Mucosa of descending colon (tissue), 3 donors: ENCODE measurements at regions not wholly inside any gene's neighbourhood (a gene's known extent, or its start where the extent isn't known, plus 50 kb on each side); places are given as distances from the start of the nearest gene placed in this dataset.

Experiments
- ATAC-seq: fragments of 200-7000 bp; cut with Tn5 transposase; one replicate; pipeline ENCODE4 v1.9.1; 2020; ENCODE audit warnings: mild to moderate bottlenecking, moderate library complexity
- DNase-seq, 3 donors: peaks; one replicate each; pipeline ENCODE4 v3.0.0-alpha.2; 2020
- H3K36me3 ChIP-seq: fragments of 200-600 bp; one replicate; pipeline ENCODE4 v1.8.0; 2021; ENCODE audit warnings: low read depth, mild to moderate bottlenecking
- H3K4me1 ChIP-seq: fragments of 200-600 bp; one replicate; pipeline ENCODE4 v1.8.0; 2021; ENCODE audit warnings: low read depth, mild to moderate bottlenecking
- H3K4me3 ChIP-seq: fragments of 200-600 bp; one replicate; pipeline ENCODE4 v1.8.0; 2021; ENCODE audit warnings: mild to moderate bottlenecking
- H3K9me3 ChIP-seq: fragments of 200-600 bp; one replicate; pipeline ENCODE4 v1.8.0; 2021; ENCODE audit warnings: mild to moderate bottlenecking
- CTCF ChIP-seq: fragments of 200-600 bp; IDR thresholded peaks from one replicate; pipeline ENCODE4 v1.8.0; 2022; ENCODE audit warnings: antibody characterized with exemption, mild to moderate bottlenecking
- intact Hi-C, 2 donors: fragments of 100-400 bp; cut with DNase I in 1 of 2; cut with micrococcal nuclease in 1 of 2; formaldehyde crosslinking; loops; one replicate each; pipeline versions ENCODE4 v1.11.0 to v1.11.1; 2022; cut with DNase I, micrococcal nuclease
- donor health status: DM: no; HTN: no; CAD: no; lungs with moderate emphysema.
- donor health status: DM: no; HTN: no; CAD: no.
- donor health status: DM: no; HTN: yes; CAD: no.

GRCh38 chr6:125512621-125513020, 210.9 kb upstream of the HDDC2 start:
- ATAC-seq (no peak), DNase-seq (peak in 1 of 3 donors; percentile 3)
- no peaks in the 10 kb centered on the region for H3K4me1 ChIP-seq
- intact Hi-C loops, result no loop called here
- TF ChIP-seq CTCF, result no peak
- H3K4me3 ChIP-seq, result no peak overlapping the region
- no peaks in the 10 kb centered on the region for H3K9me3 ChIP-seq
- no peaks in the 10 kb centered on the region for H3K36me3 ChIP-seq

GRCh38 chr6:125513978-125514377, 212.2 kb upstream of the HDDC2 start:
- intact Hi-C loops, result no loop called here
- DNase-seq (no peak), ATAC-seq (no peak)
- H3K9me3 ChIP-seq, result no peaks in the 10 kb centered on the region
- no peaks in the 10 kb centered on the region for H3K4me1 ChIP-seq
- no peaks in the 10 kb centered on the region for H3K36me3 ChIP-seq
- no peak for TF ChIP-seq CTCF
- H3K4me3 ChIP-seq, result no peak overlapping the region

GRCh38 chr6:125516644-125517043, 214.9 kb upstream of the HDDC2 start:
- intact Hi-C loops, result no loop called here
- Histone ChIP-seq H3K9me3 (no peaks in the 10 kb centered on the region), H3K36me3 (no peaks in the 10 kb centered on the region), H3K4me1 (no peaks in the 10 kb centered on the region), H3K4me3 (no peak overlapping the region)
- ATAC-seq (no peak), DNase-seq (no peak)
- no peak for TF ChIP-seq CTCF

- DNase-seq, result no peak
- intact Hi-C loops, result no loop called here
- no peaks in the 10 kb centered on the region for H3K9me3 ChIP-seq
- H3K4me1 ChIP-seq, result no peaks in the 10 kb centered on the region
- no peak for TF ChIP-seq CTCF
- H3K36me3 ChIP-seq, result no peaks in the 10 kb centered on the region
- peak; percentile 29 for ATAC-seq
- H3K4me3 ChIP-seq, result no peak overlapping the region
These were observed 217.6 kb upstream of the HDDC2 start for GRCh38 chr6:125519367-125519766.

GRCh38 chr6:125524356-125524755, 222.6 kb upstream of the HDDC2 start:
- no peak for TF ChIP-seq CTCF
- ATAC-seq (no peak), DNase-seq (no peak)
- Histone ChIP-seq H3K36me3 (no peaks in the 10 kb centered on the region), H3K4me1 (no peaks in the 10 kb centered on the region), H3K9me3 (no peaks in the 10 kb centered on the region), H3K4me3 (no peak overlapping the region)
- intact Hi-C loops, result no loop called here

GRCh38 chr6:125526007-125526720, 223.3 kb upstream of the HEY2 start:
- ATAC-seq, result no peak
- DNase-seq, result no peak
- Histone ChIP-seq H3K4me1 (no peaks in the 10 kb centered on the region), H3K36me3 (no peaks in the 10 kb centered on the region), H3K9me3 (no peaks in the 10 kb centered on the region), H3K4me3 (no peak overlapping the region)
- no peak for TF ChIP-seq CTCF
- intact Hi-C loops, result no loop called here
